GM23338 (cell line): ENCODE measurements at regions not wholly inside any gene's neighbourhood (a gene's known extent, or its start where the extent isn't known, plus 50 kb on each side); places are given as distances from the start of the nearest gene placed in this dataset.

Source experiments
- EZH2 ChIP-seq: fragments of 200-600 bp; sonication (generic); IDR thresholded peaks from one replicate; pipeline ENCODE4 v1.8.0; 2017; ENCODE audit warnings: antibody characterized with exemption, mild to moderate bottlenecking, low read depth; ENCODE audit not compliant: unreplicated experiment
- EZH2phosphoT487 ChIP-seq: fragments of 200-600 bp; sonication (generic); IDR thresholded peaks from one replicate; pipeline ENCODE4 v1.8.1; 2018; ENCODE audit warnings: antibody characterized with exemption; ENCODE audit not compliant: unreplicated experiment
- JUNB ChIP-seq: IDR thresholded peaks from one replicate; pipeline ENCODE4 v1.6.1; 2016; ENCODE audit warnings: antibody characterized with exemption; ENCODE audit not compliant: unreplicated experiment
- POLR2AphosphoS5 ChIP-seq: IDR thresholded peaks from 2 replicates; pipeline ENCODE4 v1.6.1; 2016; ENCODE audit warnings: antibody characterized with exemption, low read depth
- TF ChIP-seq, protein P1 (sequence below), 2 experiments: fragments of 200-600 bp in 1 of 2; sonication (generic) in 1 of 2; conservative IDR thresholded peaks; 2 replicates each; pipeline versions ENCODE4 v1.5.1 to v1.6.1; 2016 to 2017; ENCODE audit warnings: antibody characterized with exemption in 2 of 2, low read depth in 2 of 2, mild to moderate bottlenecking in 2 of 2, moderate library complexity in 1 of 2
- TF ChIP-seq, protein P2 (sequence below): IDR thresholded peaks from one replicate; pipeline ENCODE4 v1.6.1; 2018; ENCODE audit warnings: antibody characterized with exemption; ENCODE audit not compliant: unreplicated experiment

DNA sequence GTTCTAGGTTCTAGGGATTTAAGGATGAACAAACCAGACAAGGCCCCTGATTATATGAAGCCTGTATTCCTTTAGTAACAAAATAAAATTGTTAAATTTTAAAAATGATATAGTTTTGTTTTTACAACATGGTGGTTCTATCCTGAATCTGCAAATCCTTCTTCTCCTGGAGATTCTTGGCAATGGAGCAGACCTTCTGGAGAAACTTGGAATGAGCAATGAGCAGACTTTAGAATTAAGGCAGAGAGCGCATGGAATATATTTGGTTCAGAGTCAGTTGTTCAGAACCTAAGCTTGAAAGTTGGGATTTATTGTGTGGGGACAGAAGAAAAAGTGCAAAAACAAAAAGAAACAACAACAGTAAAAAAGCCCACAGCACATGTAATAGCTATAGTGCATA lies 381.1 kb downstream of the ADGRL2 start:
- TF ChIP-seq EZH2phosphoT487 = no peak
- TF ChIP-seq EZH2 = no peak
- TF ChIP-seq, protein P1, sequence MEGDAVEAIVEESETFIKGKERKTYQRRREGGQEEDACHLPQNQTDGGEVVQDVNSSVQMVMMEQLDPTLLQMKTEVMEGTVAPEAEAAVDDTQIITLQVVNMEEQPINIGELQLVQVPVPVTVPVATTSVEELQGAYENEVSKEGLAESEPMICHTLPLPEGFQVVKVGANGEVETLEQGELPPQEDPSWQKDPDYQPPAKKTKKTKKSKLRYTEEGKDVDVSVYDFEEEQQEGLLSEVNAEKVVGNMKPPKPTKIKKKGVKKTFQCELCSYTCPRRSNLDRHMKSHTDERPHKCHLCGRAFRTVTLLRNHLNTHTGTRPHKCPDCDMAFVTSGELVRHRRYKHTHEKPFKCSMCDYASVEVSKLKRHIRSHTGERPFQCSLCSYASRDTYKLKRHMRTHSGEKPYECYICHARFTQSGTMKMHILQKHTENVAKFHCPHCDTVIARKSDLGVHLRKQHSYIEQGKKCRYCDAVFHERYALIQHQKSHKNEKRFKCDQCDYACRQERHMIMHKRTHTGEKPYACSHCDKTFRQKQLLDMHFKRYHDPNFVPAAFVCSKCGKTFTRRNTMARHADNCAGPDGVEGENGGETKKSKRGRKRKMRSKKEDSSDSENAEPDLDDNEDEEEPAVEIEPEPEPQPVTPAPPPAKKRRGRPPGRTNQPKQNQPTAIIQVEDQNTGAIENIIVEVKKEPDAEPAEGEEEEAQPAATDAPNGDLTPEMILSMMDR (conservative IDR thresholded peaks at IDR 0.05; ENCODE audit: low read depth in 2 of 2) = no peak
- no peak for TF ChIP-seq JUNB
- TF ChIP-seq POLR2AphosphoS5 = no peak
- TF ChIP-seq, protein P2, sequence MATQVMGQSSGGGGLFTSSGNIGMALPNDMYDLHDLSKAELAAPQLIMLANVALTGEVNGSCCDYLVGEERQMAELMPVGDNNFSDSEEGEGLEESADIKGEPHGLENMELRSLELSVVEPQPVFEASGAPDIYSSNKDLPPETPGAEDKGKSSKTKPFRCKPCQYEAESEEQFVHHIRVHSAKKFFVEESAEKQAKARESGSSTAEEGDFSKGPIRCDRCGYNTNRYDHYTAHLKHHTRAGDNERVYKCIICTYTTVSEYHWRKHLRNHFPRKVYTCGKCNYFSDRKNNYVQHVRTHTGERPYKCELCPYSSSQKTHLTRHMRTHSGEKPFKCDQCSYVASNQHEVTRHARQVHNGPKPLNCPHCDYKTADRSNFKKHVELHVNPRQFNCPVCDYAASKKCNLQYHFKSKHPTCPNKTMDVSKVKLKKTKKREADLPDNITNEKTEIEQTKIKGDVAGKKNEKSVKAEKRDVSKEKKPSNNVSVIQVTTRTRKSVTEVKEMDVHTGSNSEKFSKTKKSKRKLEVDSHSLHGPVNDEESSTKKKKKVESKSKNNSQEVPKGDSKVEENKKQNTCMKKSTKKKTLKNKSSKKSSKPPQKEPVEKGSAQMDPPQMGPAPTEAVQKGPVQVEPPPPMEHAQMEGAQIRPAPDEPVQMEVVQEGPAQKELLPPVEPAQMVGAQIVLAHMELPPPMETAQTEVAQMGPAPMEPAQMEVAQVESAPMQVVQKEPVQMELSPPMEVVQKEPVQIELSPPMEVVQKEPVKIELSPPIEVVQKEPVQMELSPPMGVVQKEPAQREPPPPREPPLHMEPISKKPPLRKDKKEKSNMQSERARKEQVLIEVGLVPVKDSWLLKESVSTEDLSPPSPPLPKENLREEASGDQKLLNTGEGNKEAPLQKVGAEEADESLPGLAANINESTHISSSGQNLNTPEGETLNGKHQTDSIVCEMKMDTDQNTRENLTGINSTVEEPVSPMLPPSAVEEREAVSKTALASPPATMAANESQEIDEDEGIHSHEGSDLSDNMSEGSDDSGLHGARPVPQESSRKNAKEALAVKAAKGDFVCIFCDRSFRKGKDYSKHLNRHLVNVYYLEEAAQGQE = no peak
